Tibial nerve (tissue), 4 donors: ENCODE measurements at regions not wholly inside any gene's neighbourhood (a gene's known extent, or its start where the extent isn't known, plus 50 kb on each side); places are given as distances from the start of the nearest gene placed in this dataset.

Experiments used
- CTCF ChIP-seq, 5 experiments: fragments of 200-600 bp in 3 of 5; fragments of 450-650 bp in 2 of 5; sonication (generic) in 3 of 5; IDR thresholded peaks; one replicate each; pipeline ENCODE4 v1.5.1; 2016 to 2019; ENCODE audit warnings: antibody characterized with exemption in 5 of 5, mild to moderate bottlenecking in 3 of 5, moderate library complexity in 2 of 5
- EP300 ChIP-seq, 2 donors: sonication (generic); formaldehyde crosslinking; IDR thresholded peaks; one replicate each; pipeline ENCODE4 v1.6.1; 2017; ENCODE audit warnings: antibody characterized with exemption in 2 of 2, mild to moderate bottlenecking in 1 of 2

GRCh38 chr4:100953616-100954015, 393.7 kb downstream of the PPP3CA start:
- TF ChIP-seq CTCF (IDR thresholded peaks at IDR 0.05) (no peak), EP300 (IDR thresholded peaks at IDR 0.05) (no peak)
